ENCODE measurements at regions not wholly inside any gene's neighbourhood (a gene's known extent, or its start where the extent isn't known, plus 50 kb on each side); places are given as distances from the start of the nearest gene placed in this dataset.

GRCh38 chr4:79540143-79540542 lies 132.1 kb upstream of the GK2 start:
- no peak for TF ChIP-seq YY1 (IDR thresholded peaks at IDR 0.05; ENCODE audit: insufficient read depth, insufficient read length)
- TF ChIP-seq ZNF274 (IDR thresholded peaks at IDR 0.05; ENCODE audit: low read depth, low read length), result no peak
- no peak for TF ChIP-seq SUZ12 (IDR thresholded peaks at IDR 0.05; ENCODE audit: extremely low read depth, insufficient read depth, insufficient read length)
